ENCODE measurements at regions not wholly inside any gene's neighbourhood (a gene's known extent, or its start where the extent isn't known, plus 50 kb on each side); places are given as distances from the start of the nearest gene placed in this dataset.

GRCh38 chr5:17425385-17426070 is 72.5 kb upstream of the TAF11L2 start:
- Mint-ChIP-seq H3K4me1 (no peaks in the 10 kb centered on the region), H3K27ac (no peak overlapping the region), H3K27me3 (no peaks in the 10 kb centered on the region), H3K36me3 (no peaks in the 10 kb centered on the region), H3K9me3 (peaks cover 13% of the 10 kb centered on the region), H3K4me3 (no peak overlapping the region)
- DNase-seq, result no peak
- CTCF ChIA-PET, result interaction anchor here (0.5 kb wide), 1 partner anchor 1225 kb away, joined by 3 read pairs; no protein-coding TSS in a partner anchor

- no peak for DNase-seq
- H3K27ac Mint-ChIP-seq, result no peak overlapping the region
- H3K9me3 Mint-ChIP-seq, result peaks cover 16% of the 10 kb centered on the region
- no peak overlapping the region for H3K4me3 Mint-ChIP-seq
- no peaks in the 10 kb centered on the region for H3K4me1 Mint-ChIP-seq
- no peaks in the 10 kb centered on the region for H3K27me3 Mint-ChIP-seq
- no peaks in the 10 kb centered on the region for H3K36me3 Mint-ChIP-seq
- CTCF ChIA-PET, result no interaction called here
Measured at GRCh38 chr5:17426104-17426749, 71.8 kb upstream of the TAF11L2 start.

GRCh38 chr5:17428176-17428800 is 69.7 kb upstream of the TAF11L2 start:
- Mint-ChIP-seq H3K9me3 (peaks cover 16% of the 10 kb centered on the region), H3K4me1 (no peaks in the 10 kb centered on the region), H3K27me3 (no peaks in the 10 kb centered on the region), H3K36me3 (no peaks in the 10 kb centered on the region), H3K27ac (no peak overlapping the region), H3K4me3 (no peak overlapping the region)
- CTCF ChIA-PET, result no interaction called here
- no peak for DNase-seq

DNA sequence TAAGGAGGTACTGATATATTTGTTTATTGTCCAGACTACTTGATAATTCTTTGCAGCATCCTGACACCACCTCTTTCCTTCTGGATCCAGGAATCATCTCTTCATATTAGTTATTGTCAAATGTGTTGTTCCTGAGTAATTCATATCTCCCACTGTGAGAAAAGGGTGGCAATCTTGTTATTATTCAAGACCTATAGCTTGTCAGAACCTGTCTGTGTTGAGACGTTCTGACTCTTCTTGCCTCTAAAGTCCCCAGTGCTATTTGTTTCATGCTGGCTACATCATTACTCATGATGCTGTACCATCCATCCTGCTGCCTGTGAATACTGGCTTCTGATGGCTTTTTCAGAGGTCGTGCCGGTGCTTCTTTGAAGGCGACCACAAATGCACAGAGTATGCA is 68.7 kb upstream of the TAF11L2 start:
- H3K27me3 Mint-ChIP-seq, result no peaks in the 10 kb centered on the region

GRCh38 chr5:17430241-17430640 is 67.8 kb upstream of the TAF11L2 start:
- Mint-ChIP-seq H3K4me3 (no peak overlapping the region), H3K9me3 (peaks cover 8% of the 10 kb centered on the region), H3K27me3 (no peaks in the 10 kb centered on the region), H3K4me1 (no peaks in the 10 kb centered on the region), H3K36me3 (no peaks in the 10 kb centered on the region), H3K27ac (no peak overlapping the region)
- no peak for DNase-seq
- CTCF ChIA-PET, result no interaction called here

More for the DNA sequence above, 68.7 kb upstream of the TAF11L2 start:
- DNase-seq, result no peak
- Mint-ChIP-seq H3K4me1 (no peaks in the 10 kb centered on the region), H3K36me3 (no peaks in the 10 kb centered on the region), H3K9me3 (peaks cover 11% of the 10 kb centered on the region), H3K27ac (no peak overlapping the region), H3K4me3 (no peak overlapping the region)
- CTCF ChIA-PET, result no interaction called here

- DNase-seq, result no peak
- CTCF ChIA-PET, result no interaction called here
- Mint-ChIP-seq H3K4me1 (no peaks in the 10 kb centered on the region), H3K4me3 (no peak overlapping the region), H3K9me3 (peaks cover 8% of the 10 kb centered on the region), H3K27ac (no peak overlapping the region), H3K36me3 (no peaks in the 10 kb centered on the region), H3K27me3 (no peaks in the 10 kb centered on the region)
Measured at GRCh38 chr5:17431272-17432050, 66.6 kb upstream of the TAF11L2 start.

DNA sequence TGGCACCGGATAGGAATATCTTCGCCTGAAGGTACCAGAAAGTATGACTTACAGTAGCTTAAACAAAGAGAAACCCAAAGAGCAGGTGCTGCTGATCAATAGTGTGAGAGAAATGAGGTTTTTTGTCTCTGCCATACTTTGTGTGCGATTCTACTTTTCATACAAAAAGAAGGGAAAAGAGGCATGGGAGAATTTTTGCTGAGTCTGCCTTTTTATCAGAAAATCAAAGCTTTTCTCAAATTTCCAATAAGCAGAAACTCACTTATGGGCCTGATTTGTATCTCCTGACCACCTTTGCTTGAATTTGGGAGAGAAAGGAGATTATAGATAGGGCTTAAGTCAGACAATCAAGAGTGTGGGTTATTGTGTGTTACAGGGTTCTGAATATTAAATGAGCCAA is 65.5 kb upstream of the TAF11L2 start:
- no peaks in the 10 kb centered on the region for H3K4me1 Mint-ChIP-seq
- no peak overlapping the region for H3K4me3 Mint-ChIP-seq
- peaks cover 10% of the 10 kb centered on the region for H3K9me3 Mint-ChIP-seq
- DNase-seq, result no peak
- no peaks in the 10 kb centered on the region for H3K27me3 Mint-ChIP-seq
- no peak overlapping the region for H3K27ac Mint-ChIP-seq
- CTCF ChIA-PET, result no interaction called here
- no peaks in the 10 kb centered on the region for H3K36me3 Mint-ChIP-seq

GRCh38 chr5:17433406-17433805 is 64.6 kb upstream of the TAF11L2 start:
- Mint-ChIP-seq H3K4me3 (no peak overlapping the region), H3K9me3 (peaks cover 8% of the 10 kb centered on the region), H3K4me1 (no peaks in the 10 kb centered on the region), H3K27ac (no peak overlapping the region), H3K27me3 (no peaks in the 10 kb centered on the region), H3K36me3 (no peaks in the 10 kb centered on the region)
- no peak for DNase-seq
- CTCF ChIA-PET, result no interaction called here

GRCh38 chr5:17434982-17435381 is 63.0 kb upstream of the TAF11L2 start:
- Mint-ChIP-seq H3K27me3 (no peaks in the 10 kb centered on the region), H3K9me3 (peaks cover 9% of the 10 kb centered on the region), H3K36me3 (no peaks in the 10 kb centered on the region), H3K4me3 (no peak overlapping the region), H3K4me1 (no peaks in the 10 kb centered on the region), H3K27ac (no peak overlapping the region)
- DNase-seq, result no peak
- CTCF ChIA-PET, result no interaction called here

GRCh38 chr5:17436350-17436749 is 61.7 kb upstream of the TAF11L2 start:
- no peak overlapping the region for H3K4me3 Mint-ChIP-seq
- peaks cover 7% of the 10 kb centered on the region for H3K9me3 Mint-ChIP-seq
- H3K27me3 Mint-ChIP-seq, result no peaks in the 10 kb centered on the region
- H3K36me3 Mint-ChIP-seq, result no peaks in the 10 kb centered on the region
- no peaks in the 10 kb centered on the region for H3K4me1 Mint-ChIP-seq
- DNase-seq, result no peak
- CTCF ChIA-PET, result no interaction called here
- no peak overlapping the region for H3K27ac Mint-ChIP-seq

- Mint-ChIP-seq H3K27ac (no peak overlapping the region), H3K4me3 (no peak overlapping the region), H3K27me3 (no peaks in the 10 kb centered on the region), H3K9me3 (peaks cover 7% of the 10 kb centered on the region), H3K4me1 (no peaks in the 10 kb centered on the region), H3K36me3 (no peaks in the 10 kb centered on the region)
- DNase-seq, result no peak
- CTCF ChIA-PET, result no interaction called here
Measured at GRCh38 chr5:17436761-17437221, 61.2 kb upstream of the TAF11L2 start.

- Mint-ChIP-seq H3K27me3 (no peaks in the 10 kb centered on the region), H3K4me3 (no peak overlapping the region), H3K4me1 (no peaks in the 10 kb centered on the region), H3K9me3 (peaks cover 12% of the 10 kb centered on the region), H3K27ac (no peak overlapping the region), H3K36me3 (no peaks in the 10 kb centered on the region)
- CTCF ChIA-PET, result no interaction called here
- no peak for DNase-seq
Measured at GRCh38 chr5:17438027-17438426, 60.0 kb upstream of the TAF11L2 start.

GRCh38 chr5:17439956-17440355 is 58.1 kb upstream of the TAF11L2 start:
- no peaks in the 10 kb centered on the region for H3K36me3 Mint-ChIP-seq
- DNase-seq, result no peak
- H3K4me1 Mint-ChIP-seq, result no peaks in the 10 kb centered on the region
- peaks cover 12% of the 10 kb centered on the region for H3K9me3 Mint-ChIP-seq
- no peak overlapping the region for H3K27ac Mint-ChIP-seq
- CTCF ChIA-PET, result no interaction called here
- H3K4me3 Mint-ChIP-seq, result no peak overlapping the region
- no peaks in the 10 kb centered on the region for H3K27me3 Mint-ChIP-seq

DNA sequence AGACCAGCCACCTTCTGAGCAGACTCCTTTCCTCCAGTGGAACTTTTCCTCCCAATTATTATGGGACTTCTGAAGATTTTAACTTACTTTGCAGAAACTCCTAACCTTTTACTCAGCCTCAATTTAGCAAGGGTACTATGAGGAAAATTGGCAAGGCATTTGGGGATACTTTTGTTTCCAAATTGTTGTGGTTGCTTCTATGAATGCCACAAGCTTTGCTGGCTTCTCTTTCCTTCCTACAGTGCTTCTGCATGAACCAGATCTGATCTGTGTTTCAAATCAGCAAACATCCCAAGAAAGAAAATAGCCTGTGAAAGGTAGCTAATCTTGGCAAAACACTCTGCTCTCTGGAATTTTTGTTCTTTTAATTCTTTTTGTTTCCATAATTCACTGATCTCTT is 57.3 kb upstream of the TAF11L2 start:
- H3K4me3 Mint-ChIP-seq, result no peak overlapping the region
- CTCF ChIA-PET, result no interaction called here
- DNase-seq, result no peak
- no peaks in the 10 kb centered on the region for H3K27me3 Mint-ChIP-seq
- H3K36me3 Mint-ChIP-seq, result no peaks in the 10 kb centered on the region
- no peaks in the 10 kb centered on the region for H3K4me1 Mint-ChIP-seq
- H3K9me3 Mint-ChIP-seq, result peaks cover 12% of the 10 kb centered on the region
- H3K27ac Mint-ChIP-seq, result no peak overlapping the region

Measured in activated naive CD4-positive, alpha-beta T cell treated with anti-CD3 and anti-CD28 coated beads, Interleukin-2, amount 10 ng/mL, durations not matched to agents 7 days and 5 days (primary cell).